ENCODE measurements at regions not wholly inside any gene's neighbourhood (a gene's known extent, or its start where the extent isn't known, plus 50 kb on each side); places are given as distances from the start of the nearest gene placed in this dataset.

GRCh38 chr21:15506086-15506485 lies 223.7 kb upstream of the USP25 start:
- no peak for TF ChIP-seq CTCF (IDR thresholded peaks at IDR 0.05; ENCODE audit: borderline replicate concordance, extremely low read depth, low read length, poor library complexity, severe bottlenecking)
- TF ChIP-seq EZH2 (IDR thresholded peaks at IDR 0.05; ENCODE audit: borderline replicate concordance, low read depth, low read length, severe bottlenecking): no peak

All from DND-41 (cell line).